ENCODE measurements at regions not wholly inside any gene's neighbourhood (a gene's known extent, or its start where the extent isn't known, plus 50 kb on each side); places are given as distances from the start of the nearest gene placed in this dataset.

DNA sequence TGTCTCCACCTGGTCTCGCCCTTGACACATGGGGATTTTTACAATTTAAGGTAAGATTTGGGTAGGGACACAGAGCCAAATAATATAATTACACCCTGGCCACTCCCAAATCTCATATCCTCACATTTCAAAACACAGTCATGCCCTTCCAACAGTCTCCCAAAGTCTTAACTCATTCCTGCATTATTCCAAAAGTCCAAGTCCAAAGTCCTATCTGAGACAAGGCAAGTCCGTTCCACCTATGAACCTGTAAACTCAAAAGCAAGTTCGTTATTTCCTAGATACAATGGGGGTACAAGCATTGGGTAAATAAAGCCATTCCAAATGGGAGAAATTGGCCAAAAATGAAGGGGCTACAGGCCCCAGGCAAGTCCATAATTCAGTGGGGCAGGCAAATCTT, 380.8 kb downstream of the CXXC4 start:
- H3K9me2 ChIP-seq (ENCODE audit: insufficient read depth), result no peaks in the 10 kb centered on the region
- no peaks in the 10 kb centered on the region for H3K79me2 ChIP-seq (ENCODE audit: insufficient read depth, low read length)
- ChIA-PET POLR2A (no interaction called here), CTCF (no interaction called here), RAD21 (ENCODE audit: low non-redundant PET in 1 of 2, low total read pairs in 2 of 2, uncharacterized antibody in 2 of 2, unreplicated experiment in 2 of 2) (no interaction called here)
- no peak overlapping the region for H2AFZ ChIP-seq (ENCODE audit: low read depth, low read length, poor library complexity, severe bottlenecking)
- no TSS peak for BruUV-seq (replicated peaks)
- intact Hi-C loops (cut with micrococcal nuclease), result no loop called here
- no peaks in the 10 kb centered on the region for H3K9me3 ChIP-seq (ENCODE audit: control insufficient read depth in 1 of 2, insufficient read depth in 1 of 2, low read depth in 1 of 2, low read length in 2 of 2)
- no peak overlapping the region for H3K27ac ChIP-seq (ENCODE audit: low read depth, low read length)
- H3K36me3 ChIP-seq (ENCODE audit: control insufficient read depth in 1 of 2, insufficient read depth in 2 of 2, low read length in 2 of 2), result no peaks in the 10 kb centered on the region
- no peak overlapping the region for H3K4me3 ChIP-seq (replicated peaks in 1 of 2; ENCODE audit: low read depth in 1 of 2, low read length in 2 of 2)
- no peak overlapping the region for H3K4me2 ChIP-seq (ENCODE audit: low read length)
- TF ChIP-seq FOSL1 (IDR thresholded peaks at IDR 0.05; ENCODE audit: low read depth), result no peak
- no peak for TF ChIP-seq ZNF274 (IDR thresholded peaks at IDR 0.05; ENCODE audit: low read depth, low read length)
- no peak for TF ChIP-seq CTCF (IDR thresholded peaks at IDR 0.05 in 2 of 3, conservative IDR thresholded peaks at IDR 0.05 in 1 of 3; ENCODE audit: borderline replicate concordance in 1 of 3, insufficient read depth in 1 of 3, low read depth in 2 of 3, low read length in 2 of 3)
- TF ChIP-seq POLR2A (IDR thresholded peaks at IDR 0.05; ENCODE audit: borderline replicate concordance, extremely low read depth, insufficient read depth, insufficient read length), result no peak
- no peak for TF ChIP-seq ZFX (IDR thresholded peaks at IDR 0.05)
- TF ChIP-seq RAD21 (IDR thresholded peaks at IDR 0.05; ENCODE audit: low read depth), result no peak
- H3K9ac ChIP-seq (ENCODE audit: low read length), result no peak overlapping the region
- H3K4me1 ChIP-seq (ENCODE audit: control insufficient read depth in 1 of 2, insufficient read depth in 2 of 2, low read length in 2 of 2), result no peaks in the 10 kb centered on the region
- H4K20me1 ChIP-seq (ENCODE audit: insufficient read depth), result no peaks in the 10 kb centered on the region
- DNase-seq (ENCODE audit: low read depth, low spot score), result no peak
- ATAC-seq, result no peak
- no peaks in the 10 kb centered on the region for H3K27me3 ChIP-seq (ENCODE audit: insufficient read depth, low read length)

DNA sequence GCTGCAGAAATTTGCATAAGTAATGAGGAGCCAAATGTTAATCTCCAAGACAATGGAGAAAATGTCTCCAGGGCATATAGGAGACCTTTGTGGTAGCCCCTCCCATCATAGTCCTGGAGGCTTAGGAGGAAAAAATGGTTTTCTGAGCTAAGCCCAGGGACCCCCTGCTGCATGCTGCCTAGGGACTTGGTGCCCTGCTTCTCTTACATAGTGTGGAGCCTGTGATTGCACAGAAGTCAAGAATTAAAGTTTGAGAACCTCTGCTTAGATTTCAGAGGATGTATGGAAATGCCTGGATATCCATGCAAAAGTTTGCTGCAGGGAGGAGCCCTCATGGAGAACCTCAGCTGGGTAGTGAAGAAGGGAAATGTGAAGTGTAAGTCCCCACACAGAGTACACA, 379.4 kb upstream of the TACR3 start:
- POLR2A ChIA-PET, result no interaction called here
- no peak for TF ChIP-seq CBX3 (IDR thresholded peaks at IDR 0.05; ENCODE audit: low read depth)
- no peak for TF ChIP-seq TCF7L2 (IDR thresholded peaks at IDR 0.05; ENCODE audit: borderline replicate concordance, extremely low read depth, insufficient read depth, insufficient read length)
- no peaks in the 10 kb centered on the region for H4K20me1 ChIP-seq (ENCODE audit: insufficient read depth)
- RAD21 ChIA-PET (ENCODE audit: low non-redundant PET in 1 of 2, low total read pairs in 2 of 2, uncharacterized antibody in 2 of 2, unreplicated experiment in 2 of 2), result no interaction called here
- CTCF ChIA-PET, result no interaction called here
- H3K79me2 ChIP-seq (ENCODE audit: insufficient read depth, low read length), result no peaks in the 10 kb centered on the region
- no peak overlapping the region for H2AFZ ChIP-seq (ENCODE audit: low read depth, low read length, poor library complexity, severe bottlenecking)
- no peak for ATAC-seq
- no peak overlapping the region for H3K4me2 ChIP-seq (ENCODE audit: low read length)
- H3K36me3 ChIP-seq (ENCODE audit: control insufficient read depth in 1 of 2, insufficient read depth in 2 of 2, low read length in 2 of 2), result no peaks in the 10 kb centered on the region
- no peaks in the 10 kb centered on the region for H3K9me2 ChIP-seq (ENCODE audit: insufficient read depth)
- BruUV-seq (replicated peaks), result no TSS peak
- peaks cover 0 to 4% of the 10 kb centered on the region in 2 experiments; a peak in 1 of 4 replicates for H3K9me3 ChIP-seq (ENCODE audit: control insufficient read depth in 1 of 2, insufficient read depth in 1 of 2, low read depth in 1 of 2, low read length in 2 of 2)
- no peaks in the 10 kb centered on the region for H3K27me3 ChIP-seq (ENCODE audit: insufficient read depth, low read length)
- no peak overlapping the region for H3K27ac ChIP-seq (ENCODE audit: low read depth, low read length)
- DNase-seq (ENCODE audit: low read depth, low spot score), result no peak
- H3K4me3 ChIP-seq (replicated peaks in 1 of 2; ENCODE audit: low read depth in 1 of 2, low read length in 2 of 2), result no peak overlapping the region
- H3K9ac ChIP-seq (ENCODE audit: low read length), result no peak overlapping the region
- no peaks in the 10 kb centered on the region for H3K4me1 ChIP-seq (ENCODE audit: control insufficient read depth in 1 of 2, insufficient read depth in 2 of 2, low read length in 2 of 2)
- intact Hi-C loops (cut with micrococcal nuclease), result no loop called here
